ENCODE measurements at regions not wholly inside any gene's neighbourhood (a gene's known extent, or its start where the extent isn't known, plus 50 kb on each side); places are given as distances from the start of the nearest gene placed in this dataset.
A peak's percentile ranks its signal among the peaks of the same experiment; 100 is the strongest.
"Not testable (repeated sequence)": the region's sequence is repeated elsewhere in the genome, so short reads cannot be mapped to it uniquely, and the experiment has no call there.

GRCh38 chr18:54662986-54663385 lies 71.9 kb downstream of the DYNAP start:
- DNase-seq: no peak

- DNase-seq: not testable (repeated sequence)
These were observed 78.7 kb downstream of the DYNAP start for GRCh38 chr18:54669701-54670100.

- DNase-seq: no peak
These were observed 80.3 kb downstream of the DYNAP start for GRCh38 chr18:54671291-54671881.

- no peak for DNase-seq
These were observed 81.1 kb downstream of the DYNAP start for GRCh38 chr18:54672109-54672508.

GRCh38 chr18:54672846-54673475 lies 81.9 kb downstream of the DYNAP start:
- no peak for DNase-seq

GRCh38 chr18:54673936-54674335 lies 82.9 kb downstream of the DYNAP start:
- no peak for DNase-seq

GRCh38 chr18:54675076-54675475 lies 84.0 kb downstream of the DYNAP start:
- DNase-seq: no peak

- peak; percentile 19 for DNase-seq
These were observed 88.5 kb downstream of the DYNAP start for GRCh38 chr18:54679318-54680149.

- no peak for DNase-seq
These were observed 93.7 kb downstream of the DYNAP start for GRCh38 chr18:54684784-54685183.

GRCh38 chr18:54689319-54689718 lies 98.3 kb downstream of the DYNAP start:
- no peak for DNase-seq

- DNase-seq: no peak
These were observed 99.2 kb downstream of the DYNAP start for GRCh38 chr18:54690198-54690597.

- no peak for DNase-seq
These were observed 101.4 kb downstream of the DYNAP start for GRCh38 chr18:54692463-54692862.

- DNase-seq: no peak
These were observed 105.7 kb downstream of the DYNAP start for GRCh38 chr18:54696616-54697293.

GRCh38 chr18:54700580-54700979 lies 109.5 kb downstream of the DYNAP start:
- no peak for DNase-seq

GRCh38 chr18:54702686-54703085 lies 111.6 kb downstream of the DYNAP start:
- no peak for DNase-seq

- no peak for DNase-seq
These were observed 118.0 kb upstream of the RAB27B start for GRCh38 chr18:54710074-54710899.

GRCh38 chr18:54710900-54711281 lies 117.4 kb upstream of the RAB27B start:
- DNase-seq: no peak

- no peak for DNase-seq
These were observed 116.0 kb upstream of the RAB27B start for GRCh38 chr18:54712306-54712705.

- no peak for DNase-seq
These were observed 115.5 kb upstream of the RAB27B start for GRCh38 chr18:54712758-54713157.

GRCh38 chr18:54713386-54713785 lies 114.9 kb upstream of the RAB27B start:
- DNase-seq: no peak

GRCh38 chr18:54714851-54715250 lies 113.4 kb upstream of the RAB27B start:
- no peak for DNase-seq

GRCh38 chr18:54716586-54716985 lies 111.7 kb upstream of the RAB27B start:
- DNase-seq: no peak

All from NCI-H2171 (cell line).